Right lobe of liver (tissue), 4 donors: ENCODE measurements at regions not wholly inside any gene's neighbourhood (a gene's known extent, or its start where the extent isn't known, plus 50 kb on each side); places are given as distances from the start of the nearest gene placed in this dataset.

Source experiments
- CTCF ChIP-seq, 4 donors: fragments of 200-600 bp in 3 of 4; fragments of 450-650 bp in 1 of 4; IDR thresholded peaks; one replicate each; pipeline versions ENCODE4 v1.5.1 to v1.8.0; 2016 to 2022; ENCODE audit warnings: antibody characterized with exemption in 4 of 4, mild to moderate bottlenecking in 2 of 4
- POLR2A ChIP-seq: fragments of 450-650 bp; IDR thresholded peaks from one replicate; pipeline ENCODE4 v1.6.1; 2017; ENCODE audit warnings: antibody characterized with exemption, mild to moderate bottlenecking
- donor health status: DM: no; HTN: no; CAD: no.
- donor health status: DM: no; HTN: no; CAD: no.
- donor health status: DM: no; HTN: yes; CAD: no.

DNA sequence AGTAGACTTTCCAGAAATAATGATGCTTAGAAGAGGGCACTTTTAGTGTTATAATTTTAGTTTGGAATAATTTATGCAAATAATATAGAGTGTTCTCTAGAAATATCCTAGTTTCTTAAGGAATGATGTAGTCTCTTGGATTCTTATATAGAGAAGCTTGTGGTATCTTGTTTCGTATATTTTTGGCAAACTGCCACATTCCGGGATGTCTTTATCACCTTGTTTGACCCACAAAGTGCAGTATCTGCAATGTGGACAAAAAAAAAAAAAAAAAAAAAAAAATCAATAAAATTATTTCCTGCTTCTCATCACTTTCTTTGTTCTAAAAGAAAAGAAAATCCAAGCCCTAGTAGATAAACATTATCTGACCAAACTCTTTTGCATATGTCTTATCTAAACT is 1577.7 kb upstream of the TENM3 start:
- no peak for TF ChIP-seq CTCF (IDR thresholded peaks at IDR 0.05)
- TF ChIP-seq POLR2A = no peak
